Gastroesophageal sphincter (tissue), 4 donors: ENCODE measurements at regions not wholly inside any gene's neighbourhood (a gene's known extent, or its start where the extent isn't known, plus 50 kb on each side); places are given as distances from the start of the nearest gene placed in this dataset.

ENCODE experiments used
- ATAC-seq: fragments of 150-250 bp; one replicate; pipeline ENCODE4 v1.9.1; 2016; ENCODE audit warnings: mild to moderate bottlenecking, moderate library complexity
- H3K27ac ChIP-seq, 4 donors: fragments of 200-600 bp; sonication (generic) in 3 of 4; 1 replicate in 3 of 4; 2 replicates in 1 of 4; pipeline ENCODE4 v1.5.1; 2016 to 2019
- H3K27me3 ChIP-seq: fragments of 200-600 bp; sonication (generic); one replicate; pipeline ENCODE4 v1.5.1; 2019
- H3K36me3 ChIP-seq, 2 donors: fragments of 200-600 bp; sonication (generic); one replicate each; pipeline ENCODE4 v1.5.1; 2019; ENCODE audit warnings: control low read depth in 1 of 2
- H3K4me1 ChIP-seq, 3 donors: fragments of 200-600 bp; sonication (generic); 1 replicate in 2 of 3; 2 replicates in 1 of 3; pipeline ENCODE4 v1.5.1; 2016 to 2019; ENCODE audit warnings: control low read depth in 2 of 3
- H3K4me3 ChIP-seq, 2 donors: fragments of 200-600 bp; sonication (generic); one replicate each; pipeline ENCODE4 v1.5.1; 2019; ENCODE audit warnings: mild to moderate bottlenecking in 1 of 2, moderate library complexity in 1 of 2
- H3K9me3 ChIP-seq, 3 donors: fragments of 200-600 bp; sonication (generic); one replicate each; pipeline ENCODE4 v1.5.1; 2017 to 2019; ENCODE audit warnings: control low read depth in 2 of 3
- EP300 ChIP-seq: sonication (generic); formaldehyde crosslinking; IDR thresholded peaks from one replicate; pipeline ENCODE4 v1.6.1; 2017; ENCODE audit warnings: antibody characterized with exemption, mild to moderate bottlenecking
- POLR2A ChIP-seq, 2 donors: fragments of 450-650 bp; IDR thresholded peaks; one replicate each; pipeline ENCODE4 v1.6.1; 2017; ENCODE audit warnings: antibody characterized with exemption in 2 of 2, mild to moderate bottlenecking in 2 of 2, moderate library complexity in 1 of 2
- POLR2AphosphoS5 ChIP-seq: sonication (generic); formaldehyde crosslinking; IDR thresholded peaks from one replicate; pipeline ENCODE4 v1.6.1; 2017; ENCODE audit warnings: antibody characterized with exemption
- WGBS, 2 donors: methylation state at CpG; one replicate each; pipeline ENCODE4 v1.1.5; 2018; ENCODE audit warnings: low coverage in 1 of 2; 5-methylcytosine and 5-hydroxymethylcytosine counted together
- TF ChIP-seq, protein P1 (sequence below), 4 experiments: fragments of 200-600 bp in 2 of 4; fragments of 450-650 bp in 2 of 4; sonication (generic) in 1 of 4; IDR thresholded peaks; one replicate each; pipeline ENCODE4 v1.5.1; 2017 to 2019; ENCODE audit warnings: antibody characterized with exemption in 4 of 4, mild to moderate bottlenecking in 2 of 4, moderate library complexity in 2 of 4

DNA sequence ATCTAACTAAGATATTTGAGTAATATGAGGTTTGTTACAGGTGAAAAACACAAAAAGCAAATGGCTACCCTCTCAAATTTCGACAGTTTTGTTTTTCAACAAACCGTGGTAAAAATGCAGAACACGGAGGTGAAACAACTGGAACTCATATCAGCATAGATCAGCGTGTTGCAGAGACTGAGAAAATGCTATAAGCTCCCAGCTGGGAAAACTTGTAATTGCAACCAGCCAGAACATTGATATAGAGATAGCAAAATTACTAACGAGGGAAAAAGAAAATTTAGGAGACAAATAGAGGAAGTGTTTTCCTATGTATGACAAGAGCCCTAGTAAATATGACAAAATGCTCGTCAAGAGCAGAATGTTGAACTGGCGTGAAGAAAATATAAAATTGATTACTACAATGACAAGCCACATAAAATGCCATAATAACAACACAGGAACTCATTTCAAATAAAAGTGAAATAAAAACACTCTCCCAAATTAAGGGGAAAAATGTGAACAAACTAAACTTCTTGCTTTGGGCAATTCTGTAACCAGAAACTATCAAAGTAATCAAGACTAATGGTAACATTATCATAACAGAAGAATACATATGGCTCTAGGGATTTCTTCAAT, 1989.8 kb downstream of the EFNA5 start:
- WGBS, 2 donors, result 68 to 77% methylated on average over 6 to 7 of the region's 7 CpGs
- Histone ChIP-seq H3K27me3 (no peaks in the 10 kb centered on the region), H3K4me1 (no peaks in the 10 kb centered on the region), H3K27ac (no peak overlapping the region), H3K36me3 (no peaks in the 10 kb centered on the region), H3K9me3 (no peaks in the 10 kb centered on the region), H3K4me3 (no peak overlapping the region)
- no peak for ATAC-seq
- TF ChIP-seq POLR2AphosphoS5 (no peak), POLR2A (IDR thresholded peaks at IDR 0.05) (no peak), EP300 (no peak)
- TF ChIP-seq, protein P1, sequence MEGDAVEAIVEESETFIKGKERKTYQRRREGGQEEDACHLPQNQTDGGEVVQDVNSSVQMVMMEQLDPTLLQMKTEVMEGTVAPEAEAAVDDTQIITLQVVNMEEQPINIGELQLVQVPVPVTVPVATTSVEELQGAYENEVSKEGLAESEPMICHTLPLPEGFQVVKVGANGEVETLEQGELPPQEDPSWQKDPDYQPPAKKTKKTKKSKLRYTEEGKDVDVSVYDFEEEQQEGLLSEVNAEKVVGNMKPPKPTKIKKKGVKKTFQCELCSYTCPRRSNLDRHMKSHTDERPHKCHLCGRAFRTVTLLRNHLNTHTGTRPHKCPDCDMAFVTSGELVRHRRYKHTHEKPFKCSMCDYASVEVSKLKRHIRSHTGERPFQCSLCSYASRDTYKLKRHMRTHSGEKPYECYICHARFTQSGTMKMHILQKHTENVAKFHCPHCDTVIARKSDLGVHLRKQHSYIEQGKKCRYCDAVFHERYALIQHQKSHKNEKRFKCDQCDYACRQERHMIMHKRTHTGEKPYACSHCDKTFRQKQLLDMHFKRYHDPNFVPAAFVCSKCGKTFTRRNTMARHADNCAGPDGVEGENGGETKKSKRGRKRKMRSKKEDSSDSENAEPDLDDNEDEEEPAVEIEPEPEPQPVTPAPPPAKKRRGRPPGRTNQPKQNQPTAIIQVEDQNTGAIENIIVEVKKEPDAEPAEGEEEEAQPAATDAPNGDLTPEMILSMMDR (IDR thresholded peaks at IDR 0.05), result no peak

DNA sequence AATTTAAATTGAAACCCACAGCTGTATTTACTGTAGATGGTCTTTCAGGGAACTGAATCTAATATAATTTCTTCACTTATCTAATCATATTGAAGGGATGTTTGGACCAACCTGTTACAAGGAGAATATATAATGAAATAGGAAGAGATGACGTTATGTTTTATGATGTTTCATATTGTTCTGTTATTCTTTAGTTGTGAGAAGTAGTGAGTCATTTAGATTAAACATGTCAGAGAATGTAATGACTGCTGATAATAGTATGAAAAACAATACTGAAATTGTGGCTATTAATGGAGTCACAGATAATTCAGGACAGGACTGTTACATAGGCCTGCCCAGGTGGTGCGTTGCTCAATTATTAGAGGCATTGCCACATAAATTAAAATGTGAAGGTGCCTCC, 1993.4 kb downstream of the EFNA5 start:
- Histone ChIP-seq H3K9me3 (no peaks in the 10 kb centered on the region), H3K36me3 (no peaks in the 10 kb centered on the region), H3K4me3 (no peak overlapping the region), H3K27me3 (no peaks in the 10 kb centered on the region), H3K27ac (no peak overlapping the region), H3K4me1 (no peaks in the 10 kb centered on the region)
- no peak for ATAC-seq
- WGBS, 2 donors, result 56 to 61% methylated on average over 2 of the region's 2 CpGs
- TF ChIP-seq, protein P1 (IDR thresholded peaks at IDR 0.05), result no peak
- TF ChIP-seq POLR2AphosphoS5 (no peak), POLR2A (IDR thresholded peaks at IDR 0.05) (no peak)

DNA sequence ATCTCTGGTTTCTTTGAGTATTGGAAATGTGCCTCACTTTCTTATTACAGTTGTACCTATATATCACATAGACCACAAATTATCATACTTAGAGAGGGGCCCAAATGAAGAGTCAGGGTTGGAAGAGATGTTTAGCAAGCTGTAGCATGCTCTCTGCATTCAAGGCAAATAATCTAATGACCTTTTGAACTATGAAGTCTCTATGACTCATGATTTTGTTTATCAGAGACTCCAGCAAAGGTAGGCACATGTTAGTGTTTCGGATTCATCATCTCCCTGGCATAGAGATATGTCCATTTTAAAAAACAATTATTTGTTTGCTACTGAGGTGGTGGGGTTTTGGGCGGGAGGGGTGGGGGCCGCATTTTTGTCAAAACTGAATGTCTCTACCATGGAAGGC, 2000.1 kb downstream of the EFNA5 start:
- ATAC-seq, result no peak
- Histone ChIP-seq H3K27me3 (no peaks in the 10 kb centered on the region), H3K27ac (no peak overlapping the region), H3K4me3 (no peak overlapping the region), H3K4me1 (no peaks in the 10 kb centered on the region), H3K36me3 (no peaks in the 10 kb centered on the region), H3K9me3 (no peaks in the 10 kb centered on the region)
- no peak for TF ChIP-seq POLR2AphosphoS5
- no peak for TF ChIP-seq POLR2A (IDR thresholded peaks at IDR 0.05)
- TF ChIP-seq, protein P1 (IDR thresholded peaks at IDR 0.05), result no peak
- no peak for TF ChIP-seq EP300
- WGBS, 2 donors, result 90% methylated on average over 3 of the region's 3 CpGs; no CpG with 5 or more reads in 1 of the 2 donors

DNA sequence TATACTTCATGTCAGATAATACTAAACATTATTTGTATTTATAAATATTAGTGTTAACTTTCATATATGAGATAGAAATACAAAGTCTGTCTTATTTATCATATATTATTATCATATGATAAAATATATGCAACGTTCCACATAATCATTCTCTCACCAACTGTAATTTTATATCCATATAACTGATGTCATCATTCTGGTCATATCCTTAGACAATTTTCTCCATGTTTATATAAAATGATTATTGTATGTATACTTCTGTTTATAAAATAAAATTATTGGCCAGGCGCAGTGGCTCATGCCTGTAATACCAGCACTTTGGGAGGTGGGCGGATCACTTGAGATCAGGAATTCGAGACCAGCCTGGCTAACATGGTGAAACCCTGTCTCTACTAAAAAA, 2007.1 kb downstream of the EFNA5 start:
- no peaks in the 10 kb centered on the region for H3K36me3 ChIP-seq
- ATAC-seq, result no peak
- no peaks in the 10 kb centered on the region for H3K27me3 ChIP-seq
- H3K4me3 ChIP-seq, result no peak overlapping the region
- no peaks in the 10 kb centered on the region for H3K4me1 ChIP-seq
- WGBS, 2 donors, result 84 to 85% methylated on average over 3 to 4 of the region's 4 CpGs
- TF ChIP-seq EP300, result no peak
- H3K27ac ChIP-seq, result no peak overlapping the region
- H3K9me3 ChIP-seq, result no peaks in the 10 kb centered on the region

DNA sequence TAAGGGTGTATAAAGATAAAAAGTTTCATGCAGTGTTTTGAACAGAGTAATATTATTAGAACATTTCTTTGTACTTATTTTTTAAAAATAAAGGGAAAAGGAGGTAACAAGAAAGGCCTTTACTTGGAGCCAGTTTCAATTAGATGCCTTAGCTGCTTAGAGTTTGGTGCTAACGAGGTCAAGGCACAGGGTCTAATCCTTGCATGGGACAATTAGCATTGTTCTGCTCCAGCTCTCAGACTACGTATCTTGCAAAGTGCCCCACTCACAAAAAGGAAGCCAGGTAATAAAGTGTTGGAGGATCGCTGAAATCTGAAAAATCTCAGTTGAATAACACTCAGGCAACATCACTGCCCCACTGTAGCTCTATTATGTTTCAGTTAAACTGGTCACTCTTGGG, 2011.3 kb downstream of the EFNA5 start:
- ATAC-seq, result no peak
- Histone ChIP-seq H3K27me3 (no peaks in the 10 kb centered on the region), H3K36me3 (no peaks in the 10 kb centered on the region), H3K4me1 (no peaks in the 10 kb centered on the region), H3K4me3 (no peak overlapping the region), H3K27ac (no peak overlapping the region), H3K9me3 (no peaks in the 10 kb centered on the region)
- WGBS, 2 donors, result 90 to 100% methylated on average over 1 to 3 of the region's 3 CpGs
- TF ChIP-seq POLR2A (IDR thresholded peaks at IDR 0.05) (no peak), POLR2AphosphoS5 (no peak), EP300 (no peak)
- TF ChIP-seq, protein P1 (IDR thresholded peaks at IDR 0.05), result no peak
